Suprapubic skin (tissue), 4 donors: ENCODE measurements at regions not wholly inside any gene's neighbourhood (a gene's known extent, or its start where the extent isn't known, plus 50 kb on each side); places are given as distances from the start of the nearest gene placed in this dataset.

Experiments
- DNase-seq, 2 donors: peaks; one replicate each; pipeline ENCODE4 v3.0.0-alpha.2; 2019; ENCODE audit warnings: low spot score in 2 of 2
- H3K27ac ChIP-seq: fragments of 200-600 bp; sonication (generic); one replicate; pipeline ENCODE4 v1.5.1; 2019
- H3K27me3 ChIP-seq: fragments of 200-600 bp; sonication (generic); one replicate; pipeline ENCODE4 v1.5.1; 2019
- H3K36me3 ChIP-seq: fragments of 200-600 bp; sonication (generic); one replicate; pipeline ENCODE4 v1.5.1; 2019
- H3K4me1 ChIP-seq: fragments of 200-600 bp; sonication (generic); one replicate; pipeline ENCODE4 v1.5.1; 2019
- H3K4me3 ChIP-seq: fragments of 200-600 bp; sonication (generic); one replicate; pipeline ENCODE4 v1.5.1; 2019; ENCODE audit warnings: mild to moderate bottlenecking
- H3K9me3 ChIP-seq: fragments of 200-600 bp; sonication (generic); one replicate; pipeline ENCODE4 v1.5.1; 2019
- CTCF ChIP-seq, 2 donors: fragments of 200-600 bp in 1 of 2; fragments of 450-650 bp in 1 of 2; sonication (generic) in 1 of 2; IDR thresholded peaks; one replicate each; pipeline ENCODE4 v1.5.1; 2016 to 2019; ENCODE audit warnings: antibody characterized with exemption in 2 of 2, mild to moderate bottlenecking in 1 of 2, moderate library complexity in 1 of 2
- EP300 ChIP-seq: sonication (generic); formaldehyde crosslinking; IDR thresholded peaks from one replicate; pipeline ENCODE4 v1.6.1; 2017; ENCODE audit warnings: antibody characterized with exemption
- POLR2A ChIP-seq, 2 donors: fragments of 450-650 bp; IDR thresholded peaks; one replicate each; pipeline ENCODE4 v1.6.1; 2017; ENCODE audit warnings: antibody characterized with exemption in 2 of 2, mild to moderate bottlenecking in 2 of 2, moderate library complexity in 2 of 2
- POLR2AphosphoS5 ChIP-seq, 3 donors: sonication (generic); formaldehyde crosslinking; IDR thresholded peaks; one replicate each; pipeline ENCODE4 v1.6.1; 2017; ENCODE audit warnings: antibody characterized with exemption in 3 of 3
- WGBS: methylation state at CpG from one replicate; pipeline ENCODE4 v1.1.5; 2018; 5-methylcytosine and 5-hydroxymethylcytosine counted together

GRCh38 chr2:133654949-133655348, 86.7 kb upstream of the NCKAP5 start:
- no peak for DNase-seq
- H3K27me3 ChIP-seq: no peaks in the 10 kb centered on the region
- no peak overlapping the region for H3K4me3 ChIP-seq
- peaks cover 7% of the 10 kb centered on the region for H3K4me1 ChIP-seq
- no peak for TF ChIP-seq CTCF (IDR thresholded peaks at IDR 0.05)
- no peak for TF ChIP-seq POLR2A (IDR thresholded peaks at IDR 0.05)
- no peak for TF ChIP-seq EP300
- TF ChIP-seq POLR2AphosphoS5 (IDR thresholded peaks at IDR 0.05): no peak
- H3K9me3 ChIP-seq: no peaks in the 10 kb centered on the region
- H3K36me3 ChIP-seq: no peaks in the 10 kb centered on the region
- no peak overlapping the region for H3K27ac ChIP-seq

GRCh38 chr2:133655610-133656009, 87.3 kb upstream of the NCKAP5 start:
- Histone ChIP-seq H3K36me3 (no peaks in the 10 kb centered on the region), H3K9me3 (no peaks in the 10 kb centered on the region), H3K27ac (no peak overlapping the region), H3K27me3 (no peaks in the 10 kb centered on the region), H3K4me1 (peaks cover 7% of the 10 kb centered on the region), H3K4me3 (no peak overlapping the region)
- no peak for DNase-seq
- TF ChIP-seq POLR2AphosphoS5 (IDR thresholded peaks at IDR 0.05): no peak
- no peak for TF ChIP-seq EP300
- TF ChIP-seq CTCF (IDR thresholded peaks at IDR 0.05): no peak
- TF ChIP-seq POLR2A (IDR thresholded peaks at IDR 0.05): no peak
- WGBS: 59% methylated on average over 1 of the region's 1 CpG

GRCh38 chr2:133657591-133657990, 89.3 kb upstream of the NCKAP5 start:
- no peaks in the 10 kb centered on the region for H3K9me3 ChIP-seq
- no peaks in the 10 kb centered on the region for H3K27me3 ChIP-seq
- peaks cover under 1% of the 10 kb centered on the region for H3K4me1 ChIP-seq
- TF ChIP-seq EP300 (no peak), POLR2A (IDR thresholded peaks at IDR 0.05) (no peak), CTCF (IDR thresholded peaks at IDR 0.05) (no peak), POLR2AphosphoS5 (IDR thresholded peaks at IDR 0.05) (no peak)
- no peak for DNase-seq
- H3K27ac ChIP-seq: no peak overlapping the region
- WGBS: 80% methylated on average over 6 of the region's 6 CpGs
- H3K4me3 ChIP-seq: no peak overlapping the region
- no peaks in the 10 kb centered on the region for H3K36me3 ChIP-seq

- no peaks in the 10 kb centered on the region for H3K27me3 ChIP-seq
- H3K9me3 ChIP-seq: no peaks in the 10 kb centered on the region
- no peak overlapping the region for H3K4me3 ChIP-seq
- TF ChIP-seq CTCF (IDR thresholded peaks at IDR 0.05) (no peak), POLR2A (IDR thresholded peaks at IDR 0.05) (no peak), POLR2AphosphoS5 (IDR thresholded peaks at IDR 0.05) (no peak), EP300 (no peak)
- H3K4me1 ChIP-seq: no peaks in the 10 kb centered on the region
- no peak for DNase-seq
- no peak overlapping the region for H3K27ac ChIP-seq
- WGBS: 83% methylated on average over 11 of the region's 11 CpGs
- H3K36me3 ChIP-seq: no peaks in the 10 kb centered on the region
Measured at GRCh38 chr2:133658020-133658903, 90.0 kb upstream of the NCKAP5 start.

GRCh38 chr2:133660510-133660909, 92.2 kb upstream of the NCKAP5 start:
- Histone ChIP-seq H3K27me3 (no peaks in the 10 kb centered on the region), H3K4me3 (no peak overlapping the region), H3K9me3 (no peaks in the 10 kb centered on the region), H3K27ac (no peak overlapping the region), H3K36me3 (no peaks in the 10 kb centered on the region), H3K4me1 (no peaks in the 10 kb centered on the region)
- DNase-seq: no peak
- WGBS: 73% methylated on average over 6 of the region's 6 CpGs
- TF ChIP-seq CTCF (IDR thresholded peaks at IDR 0.05) (no peak), EP300 (no peak), POLR2AphosphoS5 (IDR thresholded peaks at IDR 0.05) (no peak), POLR2A (IDR thresholded peaks at IDR 0.05) (no peak)
